Ishikawa (cell line): ENCODE measurements at regions not wholly inside any gene's neighbourhood (a gene's known extent, or its start where the extent isn't known, plus 50 kb on each side); places are given as distances from the start of the nearest gene placed in this dataset.

Experiments used
- RAD21 ChIP-seq: IDR thresholded peaks from 2 replicates; pipeline ENCODE4 v1.6.1; 2012; ENCODE audit warnings: low read depth
- REST ChIP-seq: IDR thresholded peaks from 2 replicates; pipeline ENCODE4 v1.6.1; 2012; ENCODE audit warnings: low read depth, mild to moderate bottlenecking
- TEAD4 ChIP-seq: IDR thresholded peaks from 2 replicates; pipeline ENCODE4 v1.6.1; 2012

- TF ChIP-seq RAD21 (no peak), TEAD4 (no peak), REST (no peak)
Measured at GRCh38 chr2:147174824-147175254, 670.0 kb upstream of the ACVR2A start.
